ENCODE measurements at regions not wholly inside any gene's neighbourhood (a gene's known extent, or its start where the extent isn't known, plus 50 kb on each side); places are given as distances from the start of the nearest gene placed in this dataset.

GRCh38 chr6:67141005-67141404 lies 1434.0 kb upstream of the EYS start (continued):
- TF ChIP-seq MXI1 (IDR thresholded peaks at IDR 0.05; ENCODE audit: low read depth, low read length) (no peak), NFYB (IDR thresholded peaks at IDR 0.05; ENCODE audit: insufficient read depth, low read depth, low read length) (no peak), SKIL (IDR thresholded peaks at IDR 0.05; ENCODE audit: low read depth, poor library complexity, severe bottlenecking) (no peak), ZNF274 (IDR thresholded peaks at IDR 0.05; ENCODE audit: insufficient read depth, insufficient read length) (no peak), TCF7 (IDR thresholded peaks at IDR 0.05; ENCODE audit: borderline replicate concordance) (no peak), SUPT20H (IDR thresholded peaks at IDR 0.05; ENCODE audit: borderline replicate concordance, control insufficient read depth, low read depth, low read length) (no peak), BRCA1 (IDR thresholded peaks at IDR 0.05; ENCODE audit: low read depth, low read length) (no peak)

- RAD21 ChIA-PET (ENCODE audit: unreplicated experiment), result no interaction called here
Observed at GRCh38 chr6:67133973-67134372, 1426.9 kb upstream of the EYS start.

More at GRCh38 chr6:67133973-67134372, 1426.9 kb upstream of the EYS start:
- no peak overlapping the region for H3K4me3 ChIP-seq
- CTCF ChIA-PET, result no interaction called here
- H4K20me1 ChIP-seq (ENCODE audit: control insufficient read depth, insufficient read depth), result no peaks in the 10 kb centered on the region
- ATAC-seq (no peak), FAIRE-seq (no peak), DNase-seq (ENCODE audit: low read depth, low spot score) (no peak)
- in situ Hi-C loops (cut with MboI), result no loop called here
- H2AFZ ChIP-seq (ENCODE audit: control insufficient read depth, low read depth, low read length), result no peak overlapping the region
- no peak overlapping the region for H3K4me2 ChIP-seq (ENCODE audit: control insufficient read depth, insufficient read depth)
- TF ChIP-seq STAT3 (IDR thresholded peaks at IDR 0.05; ENCODE audit: low read depth, low read length), result no peak
- TF ChIP-seq BHLHE40 (IDR thresholded peaks at IDR 0.05; ENCODE audit: borderline replicate concordance in 1 of 2, low read depth in 2 of 2, low read length in 1 of 2), result no peak
- no peak for TF ChIP-seq RB1 (IDR thresholded peaks at IDR 0.05; ENCODE audit: borderline replicate concordance)
- no peak for TF ChIP-seq SPI1 (IDR thresholded peaks at IDR 0.05; ENCODE audit: borderline replicate concordance, insufficient read depth, low read depth, low read length)
- TF ChIP-seq, protein P1, sequence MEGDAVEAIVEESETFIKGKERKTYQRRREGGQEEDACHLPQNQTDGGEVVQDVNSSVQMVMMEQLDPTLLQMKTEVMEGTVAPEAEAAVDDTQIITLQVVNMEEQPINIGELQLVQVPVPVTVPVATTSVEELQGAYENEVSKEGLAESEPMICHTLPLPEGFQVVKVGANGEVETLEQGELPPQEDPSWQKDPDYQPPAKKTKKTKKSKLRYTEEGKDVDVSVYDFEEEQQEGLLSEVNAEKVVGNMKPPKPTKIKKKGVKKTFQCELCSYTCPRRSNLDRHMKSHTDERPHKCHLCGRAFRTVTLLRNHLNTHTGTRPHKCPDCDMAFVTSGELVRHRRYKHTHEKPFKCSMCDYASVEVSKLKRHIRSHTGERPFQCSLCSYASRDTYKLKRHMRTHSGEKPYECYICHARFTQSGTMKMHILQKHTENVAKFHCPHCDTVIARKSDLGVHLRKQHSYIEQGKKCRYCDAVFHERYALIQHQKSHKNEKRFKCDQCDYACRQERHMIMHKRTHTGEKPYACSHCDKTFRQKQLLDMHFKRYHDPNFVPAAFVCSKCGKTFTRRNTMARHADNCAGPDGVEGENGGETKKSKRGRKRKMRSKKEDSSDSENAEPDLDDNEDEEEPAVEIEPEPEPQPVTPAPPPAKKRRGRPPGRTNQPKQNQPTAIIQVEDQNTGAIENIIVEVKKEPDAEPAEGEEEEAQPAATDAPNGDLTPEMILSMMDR (IDR thresholded peaks at IDR 0.05 in 2 of 3, conservative IDR thresholded peaks at IDR 0.05 in 1 of 3; ENCODE audit: control insufficient read depth in 2 of 3, extremely low read depth in 1 of 3, insufficient read depth in 1 of 3, low read depth in 3 of 3, low read length in 3 of 3), result no peak
- no peak for TF ChIP-seq MLLT1 (IDR thresholded peaks at IDR 0.05)
- no peak overlapping the region for H3K27ac ChIP-seq (ENCODE audit: control insufficient read depth, insufficient read depth)
- POLR2A ChIA-PET, result no interaction called here
- SMC1A ChIA-PET (ENCODE audit: uncharacterized antibody, unreplicated experiment), result no interaction called here
- WGBS (ENCODE audit: insufficient coverage, insufficient replicate concordance, low lambda C conversion rate, missing lambda C conversion rate), result 18% methylated on average over 5 of the region's 5 CpGs
- no peaks in the 10 kb centered on the region for H3K9me3 ChIP-seq (replicated peaks; ENCODE audit: control insufficient read depth, insufficient read depth, low read length)
- no peaks in the 10 kb centered on the region for H3K79me2 ChIP-seq (ENCODE audit: control insufficient read depth, insufficient read depth, low read length)
- BruUV-seq (replicated peaks), result no TSS peak
- H3K4me1 ChIP-seq (ENCODE audit: control insufficient read depth, insufficient read depth, low read length), result no peaks in the 10 kb centered on the region
- no peak overlapping the region for H3K9ac ChIP-seq (ENCODE audit: control insufficient read depth, insufficient read depth, low read length)
- H3K27me3 ChIP-seq (replicated peaks in 1 of 2; ENCODE audit: control insufficient read depth in 2 of 2, insufficient read depth in 2 of 2, low read length in 1 of 2), result no peaks in the 10 kb centered on the region
- intact Hi-C loops (cut with micrococcal nuclease; ENCODE audit: unreplicated experiment), result no loop called here
- H3K36me3 ChIP-seq (ENCODE audit: control insufficient read depth in 2 of 2, insufficient read depth in 2 of 2, low read length in 1 of 2), result no peaks in the 10 kb centered on the region
